ENCODE measurements at regions not wholly inside any gene's neighbourhood (a gene's known extent, or its start where the extent isn't known, plus 50 kb on each side); places are given as distances from the start of the nearest gene placed in this dataset.

- no peaks in the 10 kb centered on the region for H3K36me3 Mint-ChIP-seq (ENCODE audit: low read depth)
- no peaks in the 10 kb centered on the region for H3K27me3 Mint-ChIP-seq (ENCODE audit: low read depth)
- no peak overlapping the region for H3K4me3 Mint-ChIP-seq
- DNase-seq (ENCODE audit: low read depth, low spot score), result no peak
- H3K4me1 Mint-ChIP-seq, result no peaks in the 10 kb centered on the region
- H3K9me3 Mint-ChIP-seq, result peaks cover 3% of the 10 kb centered on the region
- no peak overlapping the region for H3K27ac Mint-ChIP-seq (ENCODE audit: unreplicated experiment)
- no peak for TF ChIP-seq CTCF (conservative IDR thresholded peaks at IDR 0.05)
Observed at GRCh38 chr17:13297183-13297582, 279.4 kb upstream of the ELAC2 start.

- TF ChIP-seq CTCF (conservative IDR thresholded peaks at IDR 0.05), result no peak
- Mint-ChIP-seq H3K27me3 (ENCODE audit: low read depth) (no peaks in the 10 kb centered on the region), H3K36me3 (ENCODE audit: low read depth) (no peaks in the 10 kb centered on the region), H3K4me3 (no peak overlapping the region), H3K9me3 (no peaks in the 10 kb centered on the region), H3K4me1 (no peaks in the 10 kb centered on the region), H3K27ac (ENCODE audit: unreplicated experiment) (no peak overlapping the region)
- DNase-seq (ENCODE audit: low read depth, low spot score), result no peak
Observed at GRCh38 chr17:13293421-13293820, 275.6 kb upstream of the ELAC2 start.

GRCh38 chr17:13292291-13292690, 274.5 kb upstream of the ELAC2 start:
- no peaks in the 10 kb centered on the region for H3K36me3 Mint-ChIP-seq (ENCODE audit: low read depth)
- H3K27me3 Mint-ChIP-seq (ENCODE audit: low read depth), result no peaks in the 10 kb centered on the region
- H3K27ac Mint-ChIP-seq (ENCODE audit: unreplicated experiment), result no peak overlapping the region
- no peak for TF ChIP-seq CTCF (conservative IDR thresholded peaks at IDR 0.05)
- H3K4me1 Mint-ChIP-seq, result no peaks in the 10 kb centered on the region
- no peak overlapping the region for H3K4me3 Mint-ChIP-seq
- no peak for DNase-seq (ENCODE audit: low read depth, low spot score)
- H3K9me3 Mint-ChIP-seq, result peaks cover 3% of the 10 kb centered on the region

GRCh38 chr17:13288248-13288647, 270.4 kb upstream of the ELAC2 start:
- DNase-seq (ENCODE audit: low read depth, low spot score), result no peak
- Mint-ChIP-seq H3K27me3 (ENCODE audit: low read depth) (no peaks in the 10 kb centered on the region), H3K27ac (ENCODE audit: unreplicated experiment) (no peak overlapping the region), H3K9me3 (peaks cover 3% of the 10 kb centered on the region), H3K4me1 (no peaks in the 10 kb centered on the region), H3K4me3 (no peak overlapping the region), H3K36me3 (ENCODE audit: low read depth) (no peaks in the 10 kb centered on the region)
- TF ChIP-seq CTCF (conservative IDR thresholded peaks at IDR 0.05), result no peak

GRCh38 chr17:13287226-13287625, 269.4 kb upstream of the ELAC2 start:
- no peak overlapping the region for H3K27ac Mint-ChIP-seq (ENCODE audit: unreplicated experiment)

More at GRCh38 chr17:13287226-13287625, 269.4 kb upstream of the ELAC2 start:
- no peak for TF ChIP-seq CTCF (conservative IDR thresholded peaks at IDR 0.05)
- Mint-ChIP-seq H3K36me3 (ENCODE audit: low read depth) (no peaks in the 10 kb centered on the region), H3K4me1 (no peaks in the 10 kb centered on the region), H3K9me3 (peaks cover 3% of the 10 kb centered on the region), H3K4me3 (no peak overlapping the region), H3K27me3 (ENCODE audit: low read depth) (no peaks in the 10 kb centered on the region)
- no peak for DNase-seq (ENCODE audit: low read depth, low spot score)
